Mesodermal cell (in vitro differentiated cells): ENCODE measurements at regions not wholly inside any gene's neighbourhood (a gene's known extent, or its start where the extent isn't known, plus 50 kb on each side); places are given as distances from the start of the nearest gene placed in this dataset.
A peak's percentile ranks its signal among the peaks of the same experiment; 100 is the strongest.

Experiments
- H3K27ac ChIP-seq: 2 replicates; pipeline ENCODE4 v1.7.0; 2013; ENCODE audit warnings: mild to moderate bottlenecking, low read depth, low read length, moderate library complexity; ENCODE audit not compliant: severe bottlenecking
- H3K36me3 ChIP-seq: 2 replicates; pipeline ENCODE4 v1.7.1; 2013; ENCODE audit warnings: mild to moderate bottlenecking, low read length, moderate library complexity; ENCODE audit not compliant: control insufficient read depth, insufficient read depth
- H3K4me1 ChIP-seq: one replicate; pipeline ENCODE4 v1.7.1; 2013; ENCODE audit warnings: mild to moderate bottlenecking, low read length; ENCODE audit not compliant: insufficient read depth, control insufficient read depth, poor library complexity, severe bottlenecking
- H3K4me3 ChIP-seq: 2 replicates; pipeline ENCODE4 v1.7.0; 2013; ENCODE audit warnings: low read length, control low read depth, mild to moderate bottlenecking; ENCODE audit not compliant: insufficient read depth, poor library complexity, severe bottlenecking; ENCODE audit errors: extremely low read depth
- H3K9me3 ChIP-seq: 2 replicates; pipeline ENCODE4 v1.7.1; 2013; ENCODE audit warnings: mild to moderate bottlenecking, low read length, moderate library complexity; ENCODE audit not compliant: control insufficient read depth
- WGBS, 2 experiments: methylation state at CpG; one replicate each; pipeline ENCODE4 v1.1.5; 2013; ENCODE audit warnings: missing lambda C conversion rate in 2 of 2; ENCODE audit not compliant: insufficient coverage in 2 of 2; 5-methylcytosine and 5-hydroxymethylcytosine counted together

DNA sequence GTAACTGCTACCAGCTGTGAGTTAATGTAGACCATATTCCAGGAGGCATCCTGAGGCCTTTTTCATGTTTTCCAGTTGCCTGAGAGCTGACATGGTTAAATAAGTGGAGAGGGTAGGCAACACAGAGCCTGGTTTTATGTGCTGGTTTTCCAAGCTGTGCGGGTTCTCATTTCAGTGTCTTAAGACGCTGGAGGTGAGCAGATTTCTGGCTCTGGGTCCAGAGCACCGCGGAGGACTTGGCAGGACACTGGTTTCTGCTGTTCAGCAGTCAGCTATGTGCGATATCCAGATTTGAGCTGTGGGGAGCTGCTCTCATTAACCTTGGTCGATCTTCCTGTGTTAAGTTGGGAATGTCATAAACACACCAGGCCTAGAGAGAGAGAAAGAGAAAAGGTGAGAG is 680.8 kb downstream of the BCL11B start:
- 71 to 87% methylated on average over 4 to 6 of the region's 6 CpGs for WGBS, 2 experiments
- Histone ChIP-seq H3K36me3 (no peaks in the 10 kb centered on the region), H3K4me3 (no peak overlapping the region)

DNA sequence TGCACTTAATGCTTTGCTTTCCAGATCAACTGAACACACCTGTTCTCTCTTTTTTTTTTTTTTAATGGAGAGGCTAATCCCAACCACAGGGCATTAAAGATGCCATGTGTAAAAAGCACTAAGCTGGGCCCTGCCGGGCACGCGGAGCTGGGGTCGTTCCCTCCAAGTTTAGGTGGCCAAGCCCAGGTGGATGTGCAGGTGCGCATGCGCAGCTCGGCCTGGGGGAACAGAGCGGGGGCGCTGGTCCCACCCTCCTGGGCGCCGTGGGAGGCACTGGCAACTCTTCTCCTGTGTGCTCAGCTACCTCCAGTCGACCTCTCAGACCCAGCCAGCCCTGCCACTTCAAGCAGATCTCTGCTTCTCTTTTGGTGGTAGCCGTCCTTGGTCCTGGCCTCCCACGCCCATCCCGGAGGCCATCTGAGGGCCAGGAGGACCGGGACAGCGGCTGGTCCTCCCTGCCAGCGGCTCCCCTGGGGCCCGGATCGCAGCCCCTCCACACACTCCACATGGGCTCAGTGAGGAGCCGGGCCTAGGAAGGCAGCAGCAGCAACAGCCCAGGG is 679.3 kb downstream of the BCL11B start:
- 89 to 98% methylated on average over 14 to 20 of the region's 21 CpGs for WGBS, 2 experiments
- Histone ChIP-seq H3K27ac (no peak overlapping the region), H3K36me3 (no peaks in the 10 kb centered on the region)

More for the DNA sequence above, 680.8 kb downstream of the BCL11B start:
- no peaks in the 10 kb centered on the region for H3K4me1 ChIP-seq
- no peaks in the 10 kb centered on the region for H3K9me3 ChIP-seq
- no peak overlapping the region for H3K27ac ChIP-seq

DNA sequence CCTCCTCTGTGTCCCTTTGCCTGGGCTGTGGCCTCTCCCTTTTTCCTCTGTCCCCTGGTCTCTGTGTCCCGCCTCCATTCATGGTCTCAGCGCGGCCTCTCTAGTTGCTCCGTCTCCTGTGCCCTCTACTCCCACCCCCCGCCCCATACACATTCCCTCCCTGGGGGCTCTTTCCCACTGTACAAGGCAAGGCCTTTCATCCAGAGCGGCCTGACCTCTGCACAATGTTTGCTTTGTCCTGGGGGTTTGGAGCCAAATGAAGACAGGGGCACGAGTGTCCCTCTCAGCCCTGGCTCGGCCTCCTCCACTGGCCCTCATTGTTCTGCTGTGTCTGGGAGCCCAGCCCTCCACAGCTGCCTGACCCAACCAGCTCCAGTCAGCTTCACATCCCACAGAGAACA is 678.6 kb downstream of the BCL11B start:
- Histone ChIP-seq H3K4me1 (no peaks in the 10 kb centered on the region), H3K9me3 (no peaks in the 10 kb centered on the region), H3K4me3 (no peak overlapping the region), H3K27ac (peak overlapping the region; percentile 39), H3K36me3 (no peaks in the 10 kb centered on the region)
- 63 to 66% methylated on average over 3 to 7 of the region's 8 CpGs for WGBS, 2 experiments

More for the DNA sequence above, 679.3 kb downstream of the BCL11B start:
- Histone ChIP-seq H3K4me1 (no peaks in the 10 kb centered on the region), H3K9me3 (no peaks in the 10 kb centered on the region), H3K4me3 (no peak overlapping the region)

DNA sequence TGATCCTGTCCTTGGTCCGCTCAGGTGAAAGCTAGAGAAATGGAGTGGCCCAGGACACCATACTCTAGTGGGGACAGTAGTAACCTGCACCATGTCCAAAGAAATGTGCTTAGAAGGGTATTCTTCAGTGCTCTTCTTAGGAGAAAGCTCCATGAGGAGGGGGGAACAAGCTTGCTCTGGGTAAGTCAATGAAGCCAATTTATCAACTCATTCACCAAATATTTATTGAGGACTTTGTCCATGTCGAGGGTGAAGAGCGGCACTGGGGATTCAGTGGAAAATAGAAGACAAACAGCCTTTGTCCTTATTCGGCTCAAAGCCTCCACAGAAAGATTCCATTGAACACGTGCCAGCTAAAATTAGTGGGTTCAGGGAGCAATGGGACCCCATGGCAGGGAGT is 677.8 kb downstream of the BCL11B start:
- peak overlapping the region; percentile 39 for H3K27ac ChIP-seq
- no peaks in the 10 kb centered on the region for H3K36me3 ChIP-seq
- no peaks in the 10 kb centered on the region for H3K4me1 ChIP-seq
- H3K4me3 ChIP-seq: no peak overlapping the region
- 80 to 91% methylated on average over 5 of the region's 5 CpGs for WGBS, 2 experiments
- no peaks in the 10 kb centered on the region for H3K9me3 ChIP-seq

DNA sequence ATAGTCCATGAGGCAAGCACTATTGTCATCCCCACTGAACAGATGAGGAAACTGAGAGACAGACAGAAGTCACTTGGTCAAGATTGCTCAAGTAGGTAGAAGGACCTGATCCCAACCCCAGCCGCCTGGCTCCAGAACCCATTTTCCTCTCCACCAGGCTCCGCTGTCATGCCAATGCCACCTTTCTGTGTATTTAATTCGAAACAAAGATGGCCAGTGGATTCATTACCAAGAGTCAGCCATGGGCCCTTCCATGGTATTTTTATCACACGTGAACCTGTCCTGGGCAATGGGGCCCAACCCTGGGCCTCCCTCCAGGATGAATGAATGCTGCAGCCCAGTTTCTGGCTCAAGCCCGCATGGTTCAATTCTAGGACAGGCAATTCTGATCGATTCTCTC is 673.4 kb downstream of the BCL11B start:
- Histone ChIP-seq H3K4me3 (no peak overlapping the region), H3K27ac (no peak overlapping the region), H3K9me3 (no peaks in the 10 kb centered on the region), H3K36me3 (no peaks in the 10 kb centered on the region), H3K4me1 (no peaks in the 10 kb centered on the region)
- WGBS, 2 experiments: 93 to 94% methylated on average over 5 to 6 of the region's 6 CpGs

DNA sequence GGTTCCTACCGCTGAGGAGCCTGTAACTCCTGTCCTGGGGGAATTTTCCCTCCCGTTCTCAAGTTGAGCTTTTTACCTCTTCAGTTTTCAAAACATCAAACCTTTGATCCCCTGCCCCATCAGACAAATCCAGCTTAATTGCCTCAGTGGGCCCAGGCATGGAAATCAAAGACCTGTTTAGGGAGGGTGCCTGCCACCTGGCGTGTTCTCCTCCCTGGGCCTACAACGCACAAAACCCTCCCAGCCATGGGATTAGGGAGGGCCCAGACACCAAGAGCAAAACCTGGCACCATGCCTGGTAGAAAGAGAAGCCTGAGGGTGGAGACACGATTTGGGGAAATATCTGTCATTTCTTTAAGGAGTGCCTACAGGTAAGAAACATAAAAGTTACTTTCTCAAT is 672.9 kb downstream of the BCL11B start:
- no peaks in the 10 kb centered on the region for H3K4me1 ChIP-seq
- no peaks in the 10 kb centered on the region for H3K9me3 ChIP-seq
- H3K4me3 ChIP-seq: no peak overlapping the region
- H3K27ac ChIP-seq: no peak overlapping the region
- H3K36me3 ChIP-seq: no peaks in the 10 kb centered on the region
- 29 to 75% methylated on average over 1 to 3 of the region's 5 CpGs for WGBS, 2 experiments

DNA sequence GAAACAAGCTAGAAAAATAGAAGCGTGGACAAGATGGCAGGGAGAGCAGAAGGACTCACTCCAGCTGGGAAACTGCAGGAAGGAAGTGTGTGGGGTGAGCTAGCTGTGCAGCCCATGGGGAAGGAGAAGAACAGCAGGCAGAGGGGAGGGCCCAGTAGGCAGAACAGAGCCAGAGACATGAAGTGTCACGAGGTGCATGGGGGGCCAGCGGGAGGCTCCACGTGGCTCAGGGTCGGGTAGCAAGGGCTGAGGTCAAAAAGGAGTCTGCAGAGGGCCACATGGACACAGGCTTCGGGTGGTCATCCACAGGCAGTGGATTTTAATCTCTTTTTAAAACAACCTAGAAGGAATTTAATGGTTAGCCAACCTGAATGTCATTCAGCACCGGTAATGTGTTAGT is 669.0 kb downstream of the BCL11B start:
- H3K36me3 ChIP-seq: no peaks in the 10 kb centered on the region
- H3K9me3 ChIP-seq: no peaks in the 10 kb centered on the region
- 82 to 88% methylated on average over 3 to 7 of the region's 7 CpGs for WGBS, 2 experiments
- no peak overlapping the region for H3K27ac ChIP-seq
- no peak overlapping the region for H3K4me3 ChIP-seq
- H3K4me1 ChIP-seq: no peaks in the 10 kb centered on the region

DNA sequence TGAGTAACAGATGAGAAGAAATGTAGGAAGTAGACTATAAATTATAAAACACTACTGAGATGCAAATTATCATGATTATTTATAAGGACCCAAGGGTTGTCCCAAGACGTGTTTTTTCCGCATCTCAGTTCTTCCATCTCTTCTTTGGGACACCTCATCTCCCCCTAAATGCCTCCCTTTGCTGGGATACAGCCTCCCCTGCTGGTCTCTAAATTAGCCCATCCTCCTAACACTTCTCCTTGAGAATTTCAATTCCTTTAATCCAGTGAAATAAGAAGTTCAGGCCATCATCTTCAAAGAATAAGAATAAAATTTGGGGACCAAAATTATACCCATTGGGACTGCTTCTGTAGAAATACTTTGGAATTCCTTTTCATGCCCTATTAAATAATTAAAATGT is 667.0 kb downstream of the BCL11B start:
- Histone ChIP-seq H3K36me3 (no peaks in the 10 kb centered on the region), H3K9me3 (no peaks in the 10 kb centered on the region), H3K4me1 (no peaks in the 10 kb centered on the region), H3K4me3 (no peak overlapping the region), H3K27ac (no peak overlapping the region)
- WGBS, 2 experiments: 86 to 100% methylated on average over 1 to 2 of the region's 2 CpGs

DNA sequence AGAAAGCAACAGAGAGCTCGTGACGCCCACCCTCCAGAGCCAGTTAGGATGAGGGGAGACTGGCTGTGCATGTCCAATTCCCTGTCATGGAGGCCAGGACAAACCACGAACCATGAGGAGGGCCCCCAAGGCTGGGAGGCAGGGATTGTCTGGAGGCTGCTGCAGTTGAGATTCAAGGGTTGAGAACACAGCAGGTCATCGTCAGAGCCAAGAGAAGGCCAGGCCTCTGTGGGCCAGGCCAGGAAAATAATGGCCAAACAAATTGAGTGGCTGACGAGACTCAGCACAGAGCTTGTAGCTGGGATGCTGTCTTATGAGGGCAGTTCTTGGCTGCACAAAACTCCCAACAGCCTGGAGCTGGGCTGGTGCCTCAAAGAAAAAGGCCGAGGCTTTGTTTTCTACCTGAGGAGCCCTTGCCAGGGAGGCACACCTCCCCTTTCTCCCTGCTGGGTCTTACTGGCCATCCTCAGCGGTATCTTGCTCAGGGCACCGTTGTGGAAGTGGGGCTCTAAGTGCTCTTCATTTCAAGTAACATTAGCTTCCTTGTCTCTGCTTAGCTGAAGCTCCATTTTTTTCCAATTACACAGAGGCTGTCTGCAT is 665.9 kb downstream of the BCL11B start:
- Histone ChIP-seq H3K4me1 (no peaks in the 10 kb centered on the region), H3K36me3 (no peaks in the 10 kb centered on the region), H3K27ac (no peak overlapping the region), H3K4me3 (no peak overlapping the region), H3K9me3 (no peaks in the 10 kb centered on the region)
- 83 to 84% methylated on average over 6 to 7 of the region's 8 CpGs for WGBS, 2 experiments

DNA sequence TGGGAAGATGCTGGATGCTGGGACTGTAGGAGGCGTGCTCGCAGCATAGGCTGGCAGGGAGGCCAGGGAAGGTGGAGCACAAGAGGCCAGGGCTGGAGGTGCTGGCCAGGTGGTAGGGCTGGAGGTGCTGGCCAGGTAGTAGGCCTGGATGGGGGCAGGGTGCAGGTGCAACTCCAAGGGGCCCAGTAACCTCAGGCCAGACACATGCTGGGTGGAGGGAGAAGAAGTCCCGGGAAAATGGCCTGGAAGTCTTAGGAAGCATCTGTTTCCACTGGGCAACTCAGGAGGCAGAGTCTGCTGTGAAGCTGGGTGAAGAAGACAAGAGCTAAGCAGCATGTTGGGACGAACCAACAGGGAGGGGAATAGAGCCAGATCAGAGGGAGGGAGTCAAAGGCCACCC is 665.2 kb downstream of the BCL11B start:
- WGBS, 2 experiments: 92 to 97% methylated on average over 4 of the region's 4 CpGs

DNA sequence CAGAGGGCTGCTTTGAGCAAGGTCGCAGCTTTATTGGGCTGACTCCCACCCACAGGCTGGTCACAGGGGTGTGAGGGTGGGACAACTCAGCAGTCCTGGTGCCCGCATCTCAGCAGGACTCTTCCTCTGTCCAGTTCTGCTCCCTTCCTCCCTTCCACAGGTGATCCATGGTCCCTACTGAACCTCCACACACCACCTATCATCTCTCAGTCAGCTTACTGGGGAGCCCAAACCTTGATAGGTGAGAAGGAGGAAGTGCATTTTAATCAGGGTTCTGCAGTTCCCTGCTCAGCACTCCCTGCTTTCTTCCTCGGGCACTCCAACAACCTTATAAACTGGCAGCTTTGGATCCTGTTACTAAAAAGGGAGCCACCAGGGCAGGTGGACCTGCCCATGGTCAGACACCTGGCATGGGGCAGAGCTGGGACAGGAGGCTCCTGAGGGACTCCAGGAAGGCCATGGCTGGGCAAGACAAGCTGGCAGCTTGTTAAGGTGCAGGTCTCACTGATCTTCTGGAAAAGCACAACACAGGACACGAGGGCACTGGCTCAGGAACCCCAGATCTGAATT is 664.6 kb downstream of the BCL11B start:
- 77 to 83% methylated on average over 1 to 3 of the region's 4 CpGs for WGBS, 2 experiments
- H3K27ac ChIP-seq: no peak overlapping the region
- H3K9me3 ChIP-seq: no peaks in the 10 kb centered on the region
- H3K4me1 ChIP-seq: no peaks in the 10 kb centered on the region
- no peak overlapping the region for H3K4me3 ChIP-seq
- H3K36me3 ChIP-seq: no peaks in the 10 kb centered on the region

More for the DNA sequence above, 665.2 kb downstream of the BCL11B start:
- no peak overlapping the region for H3K27ac ChIP-seq
- no peak overlapping the region for H3K4me3 ChIP-seq
- no peaks in the 10 kb centered on the region for H3K9me3 ChIP-seq
- H3K4me1 ChIP-seq: no peaks in the 10 kb centered on the region
- H3K36me3 ChIP-seq: no peaks in the 10 kb centered on the region
